OCI-LY7 (cell line): ENCODE measurements at regions not wholly inside any gene's neighbourhood (a gene's known extent, or its start where the extent isn't known, plus 50 kb on each side); places are given as distances from the start of the nearest gene placed in this dataset.

Experiments
- BruUV-seq: library from RNA; stranded (reverse); fragments of 400-500 nt; replicated peaks from 2 replicates; lab custom pipeline; 2021; lab: Mats Ljungman, UMichigan
- CTCF ChIA-PET: fragments of 300-600 bp; sonication (Branson Sonifier 250); formaldehyde crosslinking; loops from one replicate; lab custom pipeline; 2022; ENCODE audit warnings: antibody characterized with exemption; ENCODE audit not compliant: unreplicated experiment; lab: Charles Lee
- POLR2A ChIA-PET: fragments of 300-600 bp; sonication (Branson Sonifier 250); formaldehyde crosslinking; loops from one replicate; lab custom pipeline; 2022; ENCODE audit warnings: antibody characterized with exemption; lab: Charles Lee
- DNase-seq: peaks from one replicate; pipeline ENCODE4 v3.0.0-alpha.2; 2015; ENCODE audit warnings: low spot score
- H2AFZ ChIP-seq: fragments of 200-600 bp; sonication (generic), shearing (Covaris generic); 2 replicates; pipeline ENCODE4 v1.6.1; 2014; ENCODE audit warnings: mild to moderate bottlenecking, antibody characterized with exemption, low read length, moderate library complexity
- H3K27ac ChIP-seq: fragments of 200-600 bp; sonication (generic); 2 replicates; pipeline ENCODE4 v1.5.1; 2014; ENCODE audit warnings: mixed run types, low read depth, mild to moderate bottlenecking, moderate library complexity, low read length, inconsistent platforms; ENCODE audit not compliant: poor library complexity, severe bottlenecking
- H3K36me3 ChIP-seq: fragments of 200-600 bp; sonication (generic); 2 replicates; pipeline ENCODE4 v1.6.1; 2014; ENCODE audit warnings: mild to moderate bottlenecking, antibody characterized with exemption, low read length, moderate library complexity, mixed read lengths; ENCODE audit not compliant: insufficient read depth
- H3K4me1 ChIP-seq: fragments of 200-600 bp; sonication (generic); 2 replicates; pipeline ENCODE4 v1.5.1; 2014; ENCODE audit warnings: mild to moderate bottlenecking, low read length; ENCODE audit not compliant: insufficient read depth, poor library complexity, severe bottlenecking
- H3K4me2 ChIP-seq: fragments of 200-600 bp; sonication (generic); 2 replicates; pipeline ENCODE4 v1.6.1; 2014; ENCODE audit warnings: mild to moderate bottlenecking, low read length
- H3K4me3 ChIP-seq: fragments of 200-600 bp; sonication (generic); 2 replicates; pipeline ENCODE4 v1.5.1; 2014; ENCODE audit warnings: mild to moderate bottlenecking, low read depth, low read length; ENCODE audit not compliant: poor library complexity, severe bottlenecking
- H3K79me2 ChIP-seq: fragments of 200-600 bp; sonication (generic); 2 replicates; pipeline ENCODE4 v1.6.1; 2016; ENCODE audit warnings: low read depth, mild to moderate bottlenecking, low read length, moderate library complexity, mixed read lengths; ENCODE audit not compliant: insufficient read depth
- H3K9me2 ChIP-seq: fragments of 200-600 bp; sonication (generic); 2 replicates; pipeline ENCODE4 v1.6.1; 2016; ENCODE audit warnings: mild to moderate bottlenecking, low read length, mixed read lengths; ENCODE audit not compliant: insufficient read depth
- H3K9me3 ChIP-seq: fragments of 200-600 bp; sonication (generic); 2 replicates; pipeline ENCODE4 v1.6.1; 2014; ENCODE audit warnings: mild to moderate bottlenecking, mixed run types, low read length, mixed read lengths
- H4K20me1 ChIP-seq: fragments of 200-600 bp; sonication (generic); 2 replicates; pipeline ENCODE4 v1.6.1; 2014; ENCODE audit warnings: mild to moderate bottlenecking, antibody characterized with exemption, low read length, moderate library complexity, mixed read lengths; ENCODE audit not compliant: insufficient read depth
- EZH2phosphoT487 ChIP-seq: fragments of 200-600 bp; sonication (generic); IDR thresholded peaks from 2 replicates; pipeline ENCODE4 v1.6.1; 2018; ENCODE audit warnings: low read depth, borderline replicate concordance, mild to moderate bottlenecking, mixed run types, antibody characterized with exemption, low read length, moderate library complexity, mixed read lengths
- intact Hi-C: fragments of 100-400 bp; cut with micrococcal nuclease; formaldehyde crosslinking; loops from one replicate; pipeline ENCODE4 v1.10.0; 2022; ENCODE audit not compliant: unreplicated experiment
- TF ChIP-seq, protein P1 (sequence below): fragments of 200-600 bp; sonication (generic); conservative IDR thresholded peaks from 2 replicates; pipeline ENCODE4 v1.5.1; 2014; ENCODE audit warnings: mild to moderate bottlenecking, antibody characterized with exemption, low read length, moderate library complexity, mixed read lengths

DNA sequence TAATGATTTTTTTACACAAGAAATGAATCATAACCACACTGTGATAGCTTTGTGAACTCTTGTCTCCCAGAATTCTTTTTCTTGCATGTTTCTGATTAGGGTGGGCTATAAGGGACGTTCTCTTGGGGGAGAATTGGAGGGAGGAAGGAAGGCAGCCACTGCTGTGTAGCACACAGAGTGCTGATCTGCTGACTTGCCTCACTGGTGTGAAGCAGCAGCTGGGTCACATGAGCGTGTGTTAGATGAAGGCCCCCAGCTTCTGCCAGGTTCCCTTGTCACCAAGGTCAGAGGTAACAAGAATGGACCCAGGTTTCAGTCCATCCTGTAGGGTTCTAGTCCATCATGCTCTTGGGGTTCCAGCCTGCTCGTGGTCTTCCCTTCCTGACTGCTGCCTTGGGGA lies 107.4 kb upstream of the GLI2 start:
- Histone ChIP-seq H3K4me3 (no peak overlapping the region), H3K4me2 (no peak overlapping the region), H2AFZ (no peak overlapping the region), H3K27ac (no peak overlapping the region), H3K9me2 (no peaks in the 10 kb centered on the region), H3K4me1 (no peaks in the 10 kb centered on the region), H3K9me3 (no peaks in the 10 kb centered on the region), H3K79me2 (no peaks in the 10 kb centered on the region), H3K36me3 (no peaks in the 10 kb centered on the region), H4K20me1 (no peaks in the 10 kb centered on the region)
- TF ChIP-seq, protein P1, sequence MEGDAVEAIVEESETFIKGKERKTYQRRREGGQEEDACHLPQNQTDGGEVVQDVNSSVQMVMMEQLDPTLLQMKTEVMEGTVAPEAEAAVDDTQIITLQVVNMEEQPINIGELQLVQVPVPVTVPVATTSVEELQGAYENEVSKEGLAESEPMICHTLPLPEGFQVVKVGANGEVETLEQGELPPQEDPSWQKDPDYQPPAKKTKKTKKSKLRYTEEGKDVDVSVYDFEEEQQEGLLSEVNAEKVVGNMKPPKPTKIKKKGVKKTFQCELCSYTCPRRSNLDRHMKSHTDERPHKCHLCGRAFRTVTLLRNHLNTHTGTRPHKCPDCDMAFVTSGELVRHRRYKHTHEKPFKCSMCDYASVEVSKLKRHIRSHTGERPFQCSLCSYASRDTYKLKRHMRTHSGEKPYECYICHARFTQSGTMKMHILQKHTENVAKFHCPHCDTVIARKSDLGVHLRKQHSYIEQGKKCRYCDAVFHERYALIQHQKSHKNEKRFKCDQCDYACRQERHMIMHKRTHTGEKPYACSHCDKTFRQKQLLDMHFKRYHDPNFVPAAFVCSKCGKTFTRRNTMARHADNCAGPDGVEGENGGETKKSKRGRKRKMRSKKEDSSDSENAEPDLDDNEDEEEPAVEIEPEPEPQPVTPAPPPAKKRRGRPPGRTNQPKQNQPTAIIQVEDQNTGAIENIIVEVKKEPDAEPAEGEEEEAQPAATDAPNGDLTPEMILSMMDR: no peak
- no peak for TF ChIP-seq EZH2phosphoT487
- intact Hi-C loops: no loop called here
- no peak for DNase-seq
- ChIA-PET CTCF (no interaction called here), POLR2A (no interaction called here)
- BruUV-seq: no TSS peak

DNA sequence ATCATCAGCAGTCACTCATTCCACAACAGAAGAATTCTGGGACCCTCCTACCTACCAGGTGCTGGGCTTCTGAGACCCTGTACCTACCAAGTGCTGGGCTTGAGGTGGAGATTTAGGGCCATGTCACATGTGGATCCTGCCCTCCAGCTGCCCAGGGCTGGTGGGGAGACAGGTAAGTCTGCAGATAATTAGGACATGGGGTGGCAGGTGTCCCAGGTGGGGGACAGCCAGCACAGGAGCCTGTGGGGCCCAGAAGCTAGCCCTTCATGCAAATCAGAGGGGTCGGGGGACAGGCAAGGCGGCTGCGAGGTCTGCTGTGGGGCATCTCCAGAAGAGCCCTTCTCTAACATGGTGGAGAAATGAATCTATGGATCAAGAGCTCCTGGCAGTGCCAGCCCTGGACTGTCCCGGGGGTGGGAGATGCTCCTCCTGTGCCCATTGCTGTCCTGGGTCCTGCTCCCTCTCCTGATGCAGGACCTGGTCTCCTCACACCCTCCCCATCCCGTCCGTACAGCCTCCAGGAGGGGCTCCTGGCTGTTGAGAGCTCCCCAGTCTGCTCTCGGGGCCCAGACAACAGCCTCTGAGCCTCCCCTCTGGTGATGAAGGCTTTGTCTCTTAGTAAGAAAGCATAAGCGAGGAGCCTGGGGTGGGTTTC lies 106.3 kb upstream of the GLI2 start:
- no peaks in the 10 kb centered on the region for H3K9me3 ChIP-seq
- POLR2A ChIA-PET: no interaction called here
- BruUV-seq: no TSS peak
- H2AFZ ChIP-seq: no peak overlapping the region
- H3K4me1 ChIP-seq: no peaks in the 10 kb centered on the region
- DNase-seq: no peak
- no peak overlapping the region for H3K27ac ChIP-seq
- no peak overlapping the region for H3K4me3 ChIP-seq
- H3K36me3 ChIP-seq: no peaks in the 10 kb centered on the region
- no peaks in the 10 kb centered on the region for H4K20me1 ChIP-seq
- intact Hi-C loops: no loop called here
- no peak for TF ChIP-seq EZH2phosphoT487
- TF ChIP-seq, protein P1: no peak
- CTCF ChIA-PET: no interaction called here
- H3K9me2 ChIP-seq: no peaks in the 10 kb centered on the region
- H3K4me2 ChIP-seq: no peak overlapping the region
- H3K79me2 ChIP-seq: no peaks in the 10 kb centered on the region

DNA sequence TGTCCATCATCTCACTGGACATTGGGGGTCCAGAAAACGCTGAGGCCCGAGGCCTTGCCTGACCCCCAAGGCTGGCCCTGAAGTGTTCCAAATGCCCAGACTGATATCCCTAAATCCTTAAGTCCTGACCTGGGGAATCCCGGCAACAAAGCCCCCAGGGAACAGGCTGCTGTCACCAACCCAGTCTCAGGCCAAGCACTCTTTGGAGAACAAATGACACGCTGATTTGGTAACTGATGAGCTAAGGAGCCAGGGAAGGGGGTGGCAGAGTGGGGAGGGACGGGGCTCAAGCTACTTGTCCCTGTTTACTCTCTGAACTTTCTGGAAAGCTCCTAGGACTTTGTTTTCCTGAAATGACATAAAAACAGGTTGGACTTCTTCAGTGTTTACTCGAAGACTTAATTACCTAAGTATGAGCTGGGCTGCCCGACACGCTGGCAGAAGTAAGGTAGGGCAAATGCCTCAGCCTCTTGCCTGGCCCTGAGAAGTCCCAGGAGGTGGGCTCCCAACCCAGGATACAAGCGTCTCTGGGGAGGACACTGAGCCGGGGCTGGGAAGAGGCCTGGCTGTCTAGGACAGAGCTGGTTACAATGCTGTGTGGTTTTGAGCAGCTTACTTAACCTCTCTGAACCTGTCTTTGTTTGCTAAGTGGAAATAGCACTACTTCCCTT lies 105.5 kb upstream of the GLI2 start:
- no TSS peak for BruUV-seq
- H3K36me3 ChIP-seq: no peaks in the 10 kb centered on the region
- H3K9me3 ChIP-seq: no peaks in the 10 kb centered on the region
- no peaks in the 10 kb centered on the region for H3K4me1 ChIP-seq
- TF ChIP-seq, protein P1: no peak
- no peak for TF ChIP-seq EZH2phosphoT487
- intact Hi-C loops: no loop called here
- H3K4me3 ChIP-seq: no peak overlapping the region
- H4K20me1 ChIP-seq: no peaks in the 10 kb centered on the region
- H3K27ac ChIP-seq: no peak overlapping the region
- H3K4me2 ChIP-seq: no peak overlapping the region
- no peaks in the 10 kb centered on the region for H3K9me2 ChIP-seq
- H3K79me2 ChIP-seq: no peaks in the 10 kb centered on the region
- POLR2A ChIA-PET: no interaction called here
- CTCF ChIA-PET: no interaction called here
- H2AFZ ChIP-seq: no peak overlapping the region
- DNase-seq: no peak
